ENCODE measurements at regions not wholly inside any gene's neighbourhood (a gene's known extent, or its start where the extent isn't known, plus 50 kb on each side); places are given as distances from the start of the nearest gene placed in this dataset.

DNA sequence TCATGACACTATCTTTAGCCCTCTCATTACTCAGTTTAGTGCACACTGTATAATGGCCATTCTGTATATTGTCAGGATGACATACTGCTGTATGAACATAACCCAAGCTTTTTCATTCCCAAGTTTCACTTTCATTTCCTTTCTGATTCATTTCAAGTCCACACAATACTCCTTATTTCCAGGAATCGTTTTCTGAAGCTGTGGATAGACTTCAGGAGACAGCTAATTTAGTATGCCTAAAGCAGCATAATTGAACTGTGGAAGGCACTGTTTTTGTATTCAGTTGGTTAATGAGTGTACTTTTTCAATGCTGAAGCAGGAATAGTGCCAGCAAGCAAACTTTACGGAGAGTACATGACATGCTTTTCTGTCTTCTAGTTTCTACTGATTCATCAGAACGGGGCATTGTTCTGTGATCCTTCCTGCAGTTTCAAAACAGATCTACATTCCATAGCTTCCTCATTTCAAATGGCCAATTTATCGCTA lies 578.5 kb upstream of the ZP4 start:
- no peaks in the 10 kb centered on the region for H3K36me3 Mint-ChIP-seq
- peaks cover 7 to 12% of the 10 kb centered on the region in 2 experiments for H3K9me3 ChIP-seq (ENCODE audit: control insufficient read depth in 2 of 2, low read length in 2 of 2)
- no peak for ATAC-seq (ENCODE audit: low read depth in 2 of 2)

DNA sequence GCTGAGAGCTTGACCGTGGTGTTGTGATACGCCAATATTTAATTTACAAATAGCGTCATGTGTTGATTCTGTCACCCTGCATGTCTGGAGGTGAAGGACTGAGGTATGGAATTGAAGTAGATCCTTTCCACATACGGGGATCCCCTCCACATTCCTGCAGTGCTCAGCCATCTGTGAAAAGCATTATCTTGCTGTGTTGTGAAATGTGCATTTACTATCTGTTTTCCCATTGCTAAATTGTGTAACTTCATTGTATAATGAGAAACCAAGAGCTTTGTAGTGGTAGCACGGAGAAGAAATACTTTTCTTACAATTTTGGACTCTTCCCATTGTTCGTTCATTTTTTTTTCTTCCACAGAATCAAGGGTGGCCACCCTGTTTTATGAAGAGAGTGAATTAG lies 577.3 kb upstream of the ZP4 start:
- Mint-ChIP-seq H3K27me3 (no peaks in the 10 kb centered on the region), H3K36me3 (no peaks in the 10 kb centered on the region), H3K9me3 (peaks cover 3 to 25% (median 13%) of the 10 kb centered on the region in 7 donors), H3K4me3 (no peak overlapping the region), H3K4me1 (peaks cover 0 to 8% (median 0%) of the 10 kb centered on the region in 4 donors), H3K27ac (no peak overlapping the region)
- H3K36me3 ChIP-seq (ENCODE audit: control insufficient read depth, insufficient read depth, low read length) = no peaks in the 10 kb centered on the region
- H3K4me1 ChIP-seq (ENCODE audit: control insufficient read depth, insufficient read depth, low read length, poor library complexity, severe bottlenecking) = no peaks in the 10 kb centered on the region
- H3K27me3 ChIP-seq (ENCODE audit: control insufficient read depth, insufficient read depth, low read length) = no peaks in the 10 kb centered on the region
- DNase-seq = no peak
- no peak overlapping the region for H3K27ac ChIP-seq (ENCODE audit: insufficient read depth, low read length, poor library complexity, severe bottlenecking)
- peaks cover 7 to 12% of the 10 kb centered on the region in 2 experiments for H3K9me3 ChIP-seq (ENCODE audit: control insufficient read depth in 2 of 2, low read length in 2 of 2)
- ATAC-seq (ENCODE audit: low read depth in 2 of 2) = no peak
- H3K4me3 ChIP-seq (ENCODE audit: low read depth, low read length) = no peak overlapping the region

More for the DNA sequence above, 578.5 kb upstream of the ZP4 start:
- no peak for DNase-seq
- H3K4me1 ChIP-seq (ENCODE audit: control insufficient read depth, insufficient read depth, low read length, poor library complexity, severe bottlenecking) = no peaks in the 10 kb centered on the region
- peaks cover 2 to 22% (median 11%) of the 10 kb centered on the region in 7 donors for H3K9me3 Mint-ChIP-seq
- H3K4me3 Mint-ChIP-seq = no peak overlapping the region
- no peak overlapping the region for H3K4me3 ChIP-seq (ENCODE audit: low read depth, low read length)
- H3K4me1 Mint-ChIP-seq = peaks cover 0 to 6% (median 0%) of the 10 kb centered on the region in 4 donors
- H3K27me3 ChIP-seq (ENCODE audit: control insufficient read depth, insufficient read depth, low read length) = no peaks in the 10 kb centered on the region
- no peaks in the 10 kb centered on the region for H3K27me3 Mint-ChIP-seq
- H3K27ac Mint-ChIP-seq = no peak overlapping the region
- H3K27ac ChIP-seq (ENCODE audit: insufficient read depth, low read length, poor library complexity, severe bottlenecking) = no peak overlapping the region
- no peaks in the 10 kb centered on the region for H3K36me3 ChIP-seq (ENCODE audit: control insufficient read depth, insufficient read depth, low read length)

DNA sequence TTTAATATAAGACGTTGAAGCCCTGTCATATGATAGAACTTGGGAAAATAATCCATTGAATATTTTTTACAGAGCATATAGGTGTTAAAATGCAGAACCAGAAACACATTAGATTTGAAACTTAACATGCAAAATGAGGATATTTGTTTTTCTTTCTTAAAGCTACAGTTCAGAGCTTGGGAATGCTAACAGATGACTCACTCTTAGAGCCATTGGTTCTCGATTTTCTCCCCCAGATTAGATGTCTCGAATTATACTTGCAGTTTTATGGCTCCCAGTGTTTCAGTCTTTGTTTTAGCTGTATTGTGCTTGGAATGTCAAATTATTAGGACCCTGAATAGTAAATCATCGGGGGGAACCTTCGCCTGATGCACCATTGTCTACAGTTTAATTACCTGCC lies 575.7 kb upstream of the ZP4 start:
- DNase-seq = no peak
- Histone ChIP-seq H3K36me3 (ENCODE audit: control insufficient read depth, insufficient read depth, low read length) (no peaks in the 10 kb centered on the region), H3K9me3 (ENCODE audit: control insufficient read depth in 2 of 2, low read length in 2 of 2) (peaks cover 10 to 12% of the 10 kb centered on the region in 2 experiments), H3K4me1 (ENCODE audit: control insufficient read depth, insufficient read depth, low read length, poor library complexity, severe bottlenecking) (no peaks in the 10 kb centered on the region), H3K4me3 (ENCODE audit: low read depth, low read length) (no peak overlapping the region), H3K27me3 (ENCODE audit: control insufficient read depth, insufficient read depth, low read length) (no peaks in the 10 kb centered on the region), H3K27ac (ENCODE audit: insufficient read depth, low read length, poor library complexity, severe bottlenecking) (no peak overlapping the region)
- ATAC-seq (ENCODE audit: low read depth in 2 of 2) = no peak
- Mint-ChIP-seq H3K4me1 (peaks cover 0 to 8% (median 0%) of the 10 kb centered on the region in 4 donors), H3K36me3 (no peaks in the 10 kb centered on the region), H3K9me3 (peaks cover 3 to 31% (median 15%) of the 10 kb centered on the region in 7 donors), H3K4me3 (no peak overlapping the region), H3K27ac (no peak overlapping the region), H3K27me3 (no peaks in the 10 kb centered on the region)

DNA sequence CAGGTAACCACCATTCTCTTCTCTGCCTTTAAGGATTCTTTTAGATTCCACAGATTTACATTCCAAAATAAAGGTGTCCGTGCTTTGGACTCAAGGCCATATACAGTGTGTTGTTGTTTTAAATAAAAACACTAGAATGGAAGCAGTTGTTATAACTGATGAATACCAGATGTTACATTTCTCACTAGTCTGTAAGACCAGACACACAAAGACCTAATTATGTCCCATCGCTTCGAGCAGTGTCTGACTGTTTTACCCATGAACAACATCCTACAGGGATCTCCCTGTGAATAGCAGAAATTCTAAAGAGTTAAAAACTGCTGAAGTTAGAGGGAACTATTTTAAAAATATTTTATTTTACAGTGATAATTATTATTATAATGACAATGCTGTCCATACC lies 574.7 kb upstream of the ZP4 start:
- no peak for ATAC-seq (ENCODE audit: low read depth in 2 of 2)
- Histone ChIP-seq H3K27me3 (ENCODE audit: control insufficient read depth, insufficient read depth, low read length) (no peaks in the 10 kb centered on the region), H3K4me3 (ENCODE audit: low read depth, low read length) (no peak overlapping the region), H3K27ac (ENCODE audit: insufficient read depth, low read length, poor library complexity, severe bottlenecking) (no peak overlapping the region), H3K9me3 (ENCODE audit: control insufficient read depth in 2 of 2, low read length in 2 of 2) (peaks cover 6 to 12% of the 10 kb centered on the region in 2 experiments), H3K36me3 (ENCODE audit: control insufficient read depth, insufficient read depth, low read length) (no peaks in the 10 kb centered on the region), H3K4me1 (ENCODE audit: control insufficient read depth, insufficient read depth, low read length, poor library complexity, severe bottlenecking) (no peaks in the 10 kb centered on the region)
- peaks cover 0 to 8% (median 0%) of the 10 kb centered on the region in 4 donors for H3K4me1 Mint-ChIP-seq
- peaks cover 4 to 31% (median 12%) of the 10 kb centered on the region in 7 donors for H3K9me3 Mint-ChIP-seq
- H3K27ac Mint-ChIP-seq = no peak overlapping the region
- no peaks in the 10 kb centered on the region for H3K36me3 Mint-ChIP-seq
- no peak overlapping the region for H3K4me3 Mint-ChIP-seq
- DNase-seq = no peak
- no peaks in the 10 kb centered on the region for H3K27me3 Mint-ChIP-seq

DNA sequence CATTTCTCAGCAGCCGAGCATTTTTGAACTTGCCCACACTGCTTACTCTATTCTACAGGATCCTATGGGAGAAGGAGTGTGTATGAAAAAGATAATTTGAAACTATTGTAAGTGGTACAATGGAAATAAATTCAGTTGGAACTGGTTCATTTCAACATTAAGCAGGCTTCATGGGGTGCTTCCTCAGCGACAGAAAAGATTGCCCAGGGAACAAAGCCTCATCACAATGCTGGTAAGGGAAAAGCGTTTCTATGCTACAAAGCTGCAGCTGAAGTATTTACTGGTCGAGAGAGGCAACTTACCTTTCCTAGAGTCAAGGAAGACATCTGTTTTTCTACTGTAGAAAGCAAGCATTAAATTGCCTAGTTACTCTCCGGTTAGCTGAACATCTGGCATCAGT lies 568.2 kb upstream of the ZP4 start:
- H3K27me3 Mint-ChIP-seq = no peaks in the 10 kb centered on the region
- H3K36me3 Mint-ChIP-seq = no peaks in the 10 kb centered on the region
- ATAC-seq (ENCODE audit: low read depth in 2 of 2) = no peak
- H3K4me1 Mint-ChIP-seq = no peaks in the 10 kb centered on the region
- DNase-seq = no peak
- Histone ChIP-seq H3K9me3 (ENCODE audit: control insufficient read depth in 2 of 2, low read length in 2 of 2) (peaks cover 0 to 3% of the 10 kb centered on the region in 2 experiments), H3K27ac (ENCODE audit: insufficient read depth, low read length, poor library complexity, severe bottlenecking) (no peak overlapping the region), H3K4me1 (ENCODE audit: control insufficient read depth, insufficient read depth, low read length, poor library complexity, severe bottlenecking) (no peaks in the 10 kb centered on the region), H3K27me3 (ENCODE audit: control insufficient read depth, insufficient read depth, low read length) (no peaks in the 10 kb centered on the region), H3K36me3 (ENCODE audit: control insufficient read depth, insufficient read depth, low read length) (no peaks in the 10 kb centered on the region), H3K4me3 (ENCODE audit: low read depth, low read length) (no peak overlapping the region)
- no peak overlapping the region for H3K27ac Mint-ChIP-seq
- no peak overlapping the region for H3K4me3 Mint-ChIP-seq
- H3K9me3 Mint-ChIP-seq = peaks cover under 1 to 13% (median 6%) of the 10 kb centered on the region in 7 donors

DNA sequence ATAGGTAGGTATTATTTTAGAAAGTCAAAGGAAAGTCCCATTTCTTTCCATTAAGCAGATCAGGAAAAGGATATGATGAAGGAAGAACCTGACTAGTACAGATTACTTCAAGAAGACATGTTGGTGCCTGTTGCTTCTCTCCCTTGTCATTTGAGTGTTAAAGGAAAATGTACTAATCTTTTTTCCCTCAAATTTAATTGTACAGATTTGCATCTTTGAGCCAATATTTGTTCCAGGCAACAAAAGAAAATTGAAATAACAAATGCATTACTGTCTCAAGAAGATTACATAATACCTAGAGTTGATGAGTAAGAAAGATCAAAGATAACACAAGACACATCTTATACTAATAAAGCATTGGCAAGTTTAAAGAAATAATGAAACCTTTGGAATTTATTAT lies 566.9 kb upstream of the ZP4 start:
- DNase-seq (no peak), ATAC-seq (ENCODE audit: low read depth in 2 of 2) (no peak)
- no peak overlapping the region for H3K4me3 Mint-ChIP-seq
- Histone ChIP-seq H3K36me3 (ENCODE audit: control insufficient read depth, insufficient read depth, low read length) (no peaks in the 10 kb centered on the region), H3K4me1 (ENCODE audit: control insufficient read depth, insufficient read depth, low read length, poor library complexity, severe bottlenecking) (no peaks in the 10 kb centered on the region), H3K27me3 (ENCODE audit: control insufficient read depth, insufficient read depth, low read length) (no peaks in the 10 kb centered on the region), H3K4me3 (ENCODE audit: low read depth, low read length) (no peak overlapping the region), H3K9me3 (ENCODE audit: control insufficient read depth in 2 of 2, low read length in 2 of 2) (peaks cover 0 to 2% of the 10 kb centered on the region in 2 experiments), H3K27ac (ENCODE audit: insufficient read depth, low read length, poor library complexity, severe bottlenecking) (no peak overlapping the region)
- no peaks in the 10 kb centered on the region for H3K27me3 Mint-ChIP-seq
- H3K9me3 Mint-ChIP-seq = peaks cover 0 to 12% (median 6%) of the 10 kb centered on the region in 7 donors
- H3K36me3 Mint-ChIP-seq = no peaks in the 10 kb centered on the region
- H3K27ac Mint-ChIP-seq = no peak overlapping the region
- H3K4me1 Mint-ChIP-seq = no peaks in the 10 kb centered on the region

DNA sequence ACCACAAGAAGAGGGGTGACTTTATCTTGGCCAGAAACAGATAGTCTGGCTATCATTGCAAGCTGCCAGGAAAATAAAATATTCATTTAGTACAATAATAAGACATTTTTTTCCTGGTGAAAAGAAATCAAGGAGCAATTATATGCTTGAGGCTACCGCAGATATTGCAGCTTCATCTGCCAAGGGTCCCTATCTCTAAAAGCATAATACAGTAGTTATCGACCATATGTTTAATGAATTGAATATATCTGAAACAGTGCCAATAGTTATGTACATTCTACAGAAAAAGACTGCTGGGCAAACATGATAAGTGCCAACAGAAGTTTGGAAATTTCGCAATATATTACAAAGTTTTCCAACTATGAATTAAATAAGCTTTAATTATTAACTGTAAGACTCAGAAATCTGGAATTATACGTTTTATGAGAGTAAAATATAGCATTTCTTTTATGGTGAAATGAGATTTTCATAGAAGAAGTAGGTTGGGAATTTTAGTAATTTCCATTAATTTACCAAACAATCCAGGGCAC lies 561.1 kb upstream of the ZP4 start:
- H3K9me3 ChIP-seq (ENCODE audit: control insufficient read depth in 2 of 2, low read length in 2 of 2) = peaks cover 0 to under 1% of the 10 kb centered on the region in 2 experiments
- H3K27ac Mint-ChIP-seq = no peak overlapping the region
- no peak overlapping the region for H3K27ac ChIP-seq (ENCODE audit: insufficient read depth, low read length, poor library complexity, severe bottlenecking)
- no peak for ATAC-seq (ENCODE audit: low read depth in 2 of 2)
- no peak overlapping the region for H3K4me3 ChIP-seq (ENCODE audit: low read depth, low read length)
- no peaks in the 10 kb centered on the region for H3K27me3 Mint-ChIP-seq
- no peaks in the 10 kb centered on the region for H3K36me3 Mint-ChIP-seq
- H3K4me3 Mint-ChIP-seq = no peak overlapping the region
- no peak for DNase-seq
- H3K9me3 Mint-ChIP-seq = peaks cover 0 to 5% (median 2%) of the 10 kb centered on the region in 7 donors
- H3K4me1 ChIP-seq (ENCODE audit: control insufficient read depth, insufficient read depth, low read length, poor library complexity, severe bottlenecking) = no peaks in the 10 kb centered on the region
- no peaks in the 10 kb centered on the region for H3K36me3 ChIP-seq (ENCODE audit: control insufficient read depth, insufficient read depth, low read length)
- H3K4me1 Mint-ChIP-seq = no peaks in the 10 kb centered on the region
- no peaks in the 10 kb centered on the region for H3K27me3 ChIP-seq (ENCODE audit: control insufficient read depth, insufficient read depth, low read length)

DNA sequence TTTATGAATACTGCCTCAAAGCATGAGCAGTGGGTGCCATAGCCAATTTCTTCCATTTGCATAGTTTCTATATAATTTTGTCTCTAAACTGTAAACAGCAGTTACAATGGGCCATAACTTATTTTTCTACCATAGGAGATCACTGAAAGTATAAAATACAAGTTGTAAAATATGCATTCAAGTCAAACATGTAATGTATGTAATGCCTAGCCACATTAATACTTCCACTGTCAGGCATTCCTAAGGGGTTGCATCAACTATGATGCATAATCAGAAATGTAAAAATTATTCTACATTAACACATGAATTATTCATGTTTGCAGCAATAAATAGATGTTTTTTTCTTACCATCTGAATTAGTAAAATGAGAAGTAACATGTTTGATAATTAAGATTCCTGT lies 560.3 kb upstream of the ZP4 start:
- Histone ChIP-seq H3K27ac (ENCODE audit: insufficient read depth, low read length, poor library complexity, severe bottlenecking) (no peak overlapping the region), H3K4me1 (ENCODE audit: control insufficient read depth, insufficient read depth, low read length, poor library complexity, severe bottlenecking) (no peaks in the 10 kb centered on the region), H3K4me3 (ENCODE audit: low read depth, low read length) (no peak overlapping the region), H3K36me3 (ENCODE audit: control insufficient read depth, insufficient read depth, low read length) (no peaks in the 10 kb centered on the region), H3K27me3 (ENCODE audit: control insufficient read depth, insufficient read depth, low read length) (no peaks in the 10 kb centered on the region), H3K9me3 (ENCODE audit: control insufficient read depth in 2 of 2, low read length in 2 of 2) (peaks cover 0 to 5% of the 10 kb centered on the region in 2 experiments)
- no peak for DNase-seq
- Mint-ChIP-seq H3K36me3 (no peaks in the 10 kb centered on the region), H3K27ac (no peak overlapping the region), H3K4me1 (no peaks in the 10 kb centered on the region), H3K9me3 (peaks cover 0 to 5% (median 2%) of the 10 kb centered on the region in 7 donors), H3K4me3 (no peak overlapping the region), H3K27me3 (no peaks in the 10 kb centered on the region)
- no peak for ATAC-seq (ENCODE audit: low read depth in 2 of 2)

All from CD4-positive, CD25-positive, alpha-beta regulatory T cell (primary cell).